Spleen (tissue), 7 donors: ENCODE measurements at regions not wholly inside any gene's neighbourhood (a gene's known extent, or its start where the extent isn't known, plus 50 kb on each side); places are given as distances from the start of the nearest gene placed in this dataset.

Source experiments
- POLR2A ChIP-seq, 3 donors: fragments of 450-650 bp; IDR thresholded peaks; one replicate each; pipeline ENCODE4 v1.5.1; 2017; ENCODE audit warnings: antibody characterized with exemption in 3 of 3, mild to moderate bottlenecking in 1 of 3
- POLR2AphosphoS5 ChIP-seq, 3 donors: sonication (generic); formaldehyde crosslinking; IDR thresholded peaks; one replicate each; pipeline ENCODE4 v1.5.1; 2017; ENCODE audit warnings: antibody characterized with exemption in 3 of 3
- TF ChIP-seq, protein P1 (sequence below), 11 experiments: fragments of 200-600 bp in 7 of 11; fragments of 450-650 bp in 4 of 11; sonication (generic) in 4 of 11; IDR thresholded peaks in 8 of 11; conservative IDR thresholded peaks in 3 of 11; 1 replicate in 7 of 11; 2 replicates in 4 of 11; pipeline versions ENCODE4 v1.4.0 to v1.8.0; 2016 to 2021; ENCODE audit warnings: antibody characterized with exemption in 11 of 11, inconsistent platforms in 4 of 11, mild to moderate bottlenecking in 1 of 11
- donor health status: DM: no; HTN: no; CAD: no; lungs with moderate emphysema.
- donor health status: DM: no; HTN: no; CAD: no.
- donor health status: DM: no; HTN: no; CAD: no.

DNA sequence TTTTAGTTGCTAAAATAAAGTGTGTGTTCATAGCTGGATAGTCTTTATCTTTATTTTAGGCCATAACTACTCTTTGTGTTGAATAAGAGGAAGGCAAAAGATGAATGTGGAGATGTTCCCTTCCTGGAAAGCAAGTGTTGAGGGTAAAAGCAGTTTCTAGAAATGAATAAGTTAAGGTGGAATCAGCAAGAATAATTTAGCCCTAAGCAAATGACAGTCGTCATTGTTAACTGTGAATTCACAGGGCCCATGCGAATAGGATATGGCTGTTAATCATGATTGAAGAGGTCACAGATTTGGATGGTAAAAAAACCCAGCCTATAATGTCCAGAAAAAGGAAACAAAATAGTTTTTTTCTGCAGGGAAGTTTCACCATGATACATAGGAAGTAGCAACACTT lies 167.8 kb upstream of the PPP3CA start:
- TF ChIP-seq, protein P1, sequence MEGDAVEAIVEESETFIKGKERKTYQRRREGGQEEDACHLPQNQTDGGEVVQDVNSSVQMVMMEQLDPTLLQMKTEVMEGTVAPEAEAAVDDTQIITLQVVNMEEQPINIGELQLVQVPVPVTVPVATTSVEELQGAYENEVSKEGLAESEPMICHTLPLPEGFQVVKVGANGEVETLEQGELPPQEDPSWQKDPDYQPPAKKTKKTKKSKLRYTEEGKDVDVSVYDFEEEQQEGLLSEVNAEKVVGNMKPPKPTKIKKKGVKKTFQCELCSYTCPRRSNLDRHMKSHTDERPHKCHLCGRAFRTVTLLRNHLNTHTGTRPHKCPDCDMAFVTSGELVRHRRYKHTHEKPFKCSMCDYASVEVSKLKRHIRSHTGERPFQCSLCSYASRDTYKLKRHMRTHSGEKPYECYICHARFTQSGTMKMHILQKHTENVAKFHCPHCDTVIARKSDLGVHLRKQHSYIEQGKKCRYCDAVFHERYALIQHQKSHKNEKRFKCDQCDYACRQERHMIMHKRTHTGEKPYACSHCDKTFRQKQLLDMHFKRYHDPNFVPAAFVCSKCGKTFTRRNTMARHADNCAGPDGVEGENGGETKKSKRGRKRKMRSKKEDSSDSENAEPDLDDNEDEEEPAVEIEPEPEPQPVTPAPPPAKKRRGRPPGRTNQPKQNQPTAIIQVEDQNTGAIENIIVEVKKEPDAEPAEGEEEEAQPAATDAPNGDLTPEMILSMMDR (IDR thresholded peaks at IDR 0.05 in 8 of 11, conservative IDR thresholded peaks at IDR 0.05 in 3 of 11): no peak
- TF ChIP-seq POLR2A (IDR thresholded peaks at IDR 0.05) (no peak), POLR2AphosphoS5 (IDR thresholded peaks at IDR 0.05) (no peak)
